Esophagus muscularis mucosa (tissue), 4 donors: ENCODE measurements at regions not wholly inside any gene's neighbourhood (a gene's known extent, or its start where the extent isn't known, plus 50 kb on each side); places are given as distances from the start of the nearest gene placed in this dataset.

ENCODE experiments used
- EP300 ChIP-seq: sonication (generic); formaldehyde crosslinking; IDR thresholded peaks from one replicate; pipeline ENCODE4 v1.6.1; 2017; ENCODE audit warnings: antibody characterized with exemption
- POLR2A ChIP-seq: fragments of 450-650 bp; IDR thresholded peaks from one replicate; pipeline ENCODE4 v1.6.1; 2017; ENCODE audit warnings: antibody characterized with exemption, moderate library complexity, mild to moderate bottlenecking, low read depth
- POLR2AphosphoS5 ChIP-seq, 2 donors: sonication (generic); formaldehyde crosslinking; IDR thresholded peaks; one replicate each; pipeline ENCODE4 v1.6.1; 2017; ENCODE audit warnings: antibody characterized with exemption in 2 of 2
- TF ChIP-seq, protein P1 (sequence below), 3 experiments: fragments of 200-600 bp in 2 of 3; fragments of 450-650 bp in 1 of 3; sonication (generic) in 2 of 3; IDR thresholded peaks; one replicate each; pipeline ENCODE4 v1.5.1; 2017 to 2019; ENCODE audit warnings: antibody characterized with exemption in 3 of 3, mild to moderate bottlenecking in 2 of 3, moderate library complexity in 1 of 3

DNA sequence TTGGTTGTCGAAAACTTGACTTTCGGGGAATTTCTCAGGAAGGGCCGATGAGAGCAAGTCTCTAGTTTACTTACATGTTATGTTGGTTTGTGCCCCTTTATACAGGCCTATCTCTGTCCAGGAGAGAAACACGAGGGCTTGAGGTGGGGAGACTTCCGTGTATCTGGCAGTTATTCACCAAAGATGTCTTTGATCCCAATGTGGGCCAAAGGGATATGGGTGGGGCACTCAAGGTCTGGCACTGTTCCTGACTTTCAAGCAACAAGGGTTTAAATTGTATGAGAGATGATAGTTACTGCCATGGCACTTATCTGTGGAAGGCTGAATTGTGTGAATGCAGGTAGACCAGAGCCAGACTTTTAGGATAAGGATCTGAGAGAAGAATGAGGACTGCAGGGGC lies 137.2 kb upstream of the DHRS4 start:
- no peak for TF ChIP-seq EP300
- TF ChIP-seq POLR2A = no peak
- TF ChIP-seq, protein P1, sequence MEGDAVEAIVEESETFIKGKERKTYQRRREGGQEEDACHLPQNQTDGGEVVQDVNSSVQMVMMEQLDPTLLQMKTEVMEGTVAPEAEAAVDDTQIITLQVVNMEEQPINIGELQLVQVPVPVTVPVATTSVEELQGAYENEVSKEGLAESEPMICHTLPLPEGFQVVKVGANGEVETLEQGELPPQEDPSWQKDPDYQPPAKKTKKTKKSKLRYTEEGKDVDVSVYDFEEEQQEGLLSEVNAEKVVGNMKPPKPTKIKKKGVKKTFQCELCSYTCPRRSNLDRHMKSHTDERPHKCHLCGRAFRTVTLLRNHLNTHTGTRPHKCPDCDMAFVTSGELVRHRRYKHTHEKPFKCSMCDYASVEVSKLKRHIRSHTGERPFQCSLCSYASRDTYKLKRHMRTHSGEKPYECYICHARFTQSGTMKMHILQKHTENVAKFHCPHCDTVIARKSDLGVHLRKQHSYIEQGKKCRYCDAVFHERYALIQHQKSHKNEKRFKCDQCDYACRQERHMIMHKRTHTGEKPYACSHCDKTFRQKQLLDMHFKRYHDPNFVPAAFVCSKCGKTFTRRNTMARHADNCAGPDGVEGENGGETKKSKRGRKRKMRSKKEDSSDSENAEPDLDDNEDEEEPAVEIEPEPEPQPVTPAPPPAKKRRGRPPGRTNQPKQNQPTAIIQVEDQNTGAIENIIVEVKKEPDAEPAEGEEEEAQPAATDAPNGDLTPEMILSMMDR (IDR thresholded peaks at IDR 0.05) = no peak
- no peak for TF ChIP-seq POLR2AphosphoS5 (IDR thresholded peaks at IDR 0.05)
